ENCODE measurements at regions not wholly inside any gene's neighbourhood (a gene's known extent, or its start where the extent isn't known, plus 50 kb on each side); places are given as distances from the start of the nearest gene placed in this dataset.

DNA sequence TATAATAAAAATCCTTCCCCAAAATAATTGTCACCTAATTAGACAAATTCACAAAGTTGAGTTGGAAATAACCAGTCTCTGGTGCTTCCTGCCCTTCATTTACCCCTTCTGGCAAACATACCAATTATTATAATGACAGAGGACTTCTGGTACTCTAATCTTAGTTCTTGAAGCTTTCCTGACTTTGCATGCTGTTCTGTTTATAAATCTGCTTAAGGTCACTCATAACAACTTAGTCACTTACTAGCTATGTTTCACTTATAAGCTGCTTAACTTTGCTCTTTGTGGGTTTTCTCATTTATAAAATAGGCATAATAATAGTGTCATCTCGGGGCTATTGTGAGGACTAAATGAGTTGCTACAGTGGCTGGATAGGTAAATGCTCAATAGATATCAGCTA, 446.5 kb downstream of the EFNA5 start:
- TF ChIP-seq, protein P1, sequence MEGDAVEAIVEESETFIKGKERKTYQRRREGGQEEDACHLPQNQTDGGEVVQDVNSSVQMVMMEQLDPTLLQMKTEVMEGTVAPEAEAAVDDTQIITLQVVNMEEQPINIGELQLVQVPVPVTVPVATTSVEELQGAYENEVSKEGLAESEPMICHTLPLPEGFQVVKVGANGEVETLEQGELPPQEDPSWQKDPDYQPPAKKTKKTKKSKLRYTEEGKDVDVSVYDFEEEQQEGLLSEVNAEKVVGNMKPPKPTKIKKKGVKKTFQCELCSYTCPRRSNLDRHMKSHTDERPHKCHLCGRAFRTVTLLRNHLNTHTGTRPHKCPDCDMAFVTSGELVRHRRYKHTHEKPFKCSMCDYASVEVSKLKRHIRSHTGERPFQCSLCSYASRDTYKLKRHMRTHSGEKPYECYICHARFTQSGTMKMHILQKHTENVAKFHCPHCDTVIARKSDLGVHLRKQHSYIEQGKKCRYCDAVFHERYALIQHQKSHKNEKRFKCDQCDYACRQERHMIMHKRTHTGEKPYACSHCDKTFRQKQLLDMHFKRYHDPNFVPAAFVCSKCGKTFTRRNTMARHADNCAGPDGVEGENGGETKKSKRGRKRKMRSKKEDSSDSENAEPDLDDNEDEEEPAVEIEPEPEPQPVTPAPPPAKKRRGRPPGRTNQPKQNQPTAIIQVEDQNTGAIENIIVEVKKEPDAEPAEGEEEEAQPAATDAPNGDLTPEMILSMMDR (IDR thresholded peaks at IDR 0.05; ENCODE audit: low read depth, low read length): no peak
- TF ChIP-seq EZH2phosphoT487 (IDR thresholded peaks at IDR 0.05; ENCODE audit: low read depth): no peak
